Femur (tissue), 1 donor: ENCODE measurements at regions not wholly inside any gene's neighbourhood (a gene's known extent, or its start where the extent isn't known, plus 50 kb on each side); places are given as distances from the start of the nearest gene placed in this dataset.

Experiments used
- DNase-seq: peaks from one replicate; pipeline ENCODE4 v3.0.0-alpha.2; 2017

- DNase-seq: no peak
These were observed 54.6 kb upstream of the EOLA2 start for GRCh38 chrX:149992918-149993317.

GRCh38 chrX:149993989-149994388 is 55.7 kb upstream of the EOLA2 start:
- DNase-seq: no peak

GRCh38 chrX:149996515-149996914 is 58.2 kb upstream of the EOLA2 start:
- no peak for DNase-seq

- no peak for DNase-seq
These were observed 66.7 kb upstream of the EOLA2 start for GRCh38 chrX:150005027-150005426.

- no peak for DNase-seq
These were observed 69.1 kb upstream of the EOLA2 start for GRCh38 chrX:150007356-150007755.

- no peak for DNase-seq
These were observed 74.5 kb upstream of the EOLA2 start for GRCh38 chrX:150012647-150013381.

GRCh38 chrX:150014525-150014924 is 76.2 kb upstream of the EOLA2 start:
- DNase-seq: no peak

- no peak for DNase-seq
These were observed 79.6 kb upstream of the EOLA2 start for GRCh38 chrX:150017868-150018267.

GRCh38 chrX:150018931-150019361 is 80.7 kb upstream of the EOLA2 start:
- no peak for DNase-seq

GRCh38 chrX:150028692-150029091 is 90.4 kb upstream of the EOLA2 start:
- DNase-seq: no peak

- DNase-seq: no peak
These were observed 94.5 kb upstream of the EOLA2 start for GRCh38 chrX:150032742-150033141.

GRCh38 chrX:150034788-150035187 is 96.5 kb upstream of the EOLA2 start:
- DNase-seq: no peak

GRCh38 chrX:150035531-150035930 is 97.2 kb upstream of the EOLA2 start:
- no peak for DNase-seq

- peak; percentile 28 for DNase-seq
These were observed 97.9 kb upstream of the EOLA2 start for GRCh38 chrX:150036181-150036580.

GRCh38 chrX:150036641-150037040 is 98.3 kb upstream of the EOLA2 start:
- no peak for DNase-seq

- no peak for DNase-seq
These were observed 98.8 kb upstream of the EOLA2 start for GRCh38 chrX:150037041-150037440.

GRCh38 chrX:150038315-150038714 is 100.0 kb upstream of the EOLA2 start:
- no peak for DNase-seq

GRCh38 chrX:150038986-150039599 is 100.8 kb upstream of the EOLA2 start:
- DNase-seq: no peak

- DNase-seq: no peak
These were observed 102.9 kb upstream of the EOLA2 start for GRCh38 chrX:150041208-150041607.

- no peak for DNase-seq
These were observed 106.3 kb upstream of the EOLA2 start for GRCh38 chrX:150044556-150044955.

- DNase-seq: no peak
These were observed 109.5 kb upstream of the EOLA2 start for GRCh38 chrX:150047818-150048217.

GRCh38 chrX:150049647-150050046 is 111.4 kb upstream of the EOLA2 start:
- no peak for DNase-seq

- no peak for DNase-seq
These were observed 112.1 kb upstream of the EOLA2 start for GRCh38 chrX:150050387-150050786.

- DNase-seq: no peak
These were observed 112.8 kb upstream of the EOLA2 start for GRCh38 chrX:150051096-150051495.

- DNase-seq: no peak
These were observed 113.9 kb upstream of the EOLA2 start for GRCh38 chrX:150052226-150052625.
